GM19468 (cell line): ENCODE measurements at regions not wholly inside any gene's neighbourhood (a gene's known extent, or its start where the extent isn't known, plus 50 kb on each side); places are given as distances from the start of the nearest gene placed in this dataset.

Experiments
- ATAC-seq: cut with Tn5 transposase; IDR thresholded peaks from one replicate; pipeline ENCODE4 v1.9.1; 2021; ENCODE audit warnings: mild to moderate bottlenecking, moderate library complexity, moderate number of reproducible peaks; ENCODE audit not compliant: unreplicated experiment; ENCODE audit errors: extremely low read depth

- no peak for ATAC-seq
These were observed 1457.0 kb downstream of the MAT2B start for GRCh38 chr5:164962329-164962961.

- ATAC-seq = no peak
These were observed 1461.2 kb downstream of the MAT2B start for GRCh38 chr5:164966611-164967010.

GRCh38 chr5:164967354-164967753, 1461.9 kb downstream of the MAT2B start:
- ATAC-seq = no peak

GRCh38 chr5:164972973-164973372, 1467.6 kb downstream of the MAT2B start:
- no peak for ATAC-seq

DNA sequence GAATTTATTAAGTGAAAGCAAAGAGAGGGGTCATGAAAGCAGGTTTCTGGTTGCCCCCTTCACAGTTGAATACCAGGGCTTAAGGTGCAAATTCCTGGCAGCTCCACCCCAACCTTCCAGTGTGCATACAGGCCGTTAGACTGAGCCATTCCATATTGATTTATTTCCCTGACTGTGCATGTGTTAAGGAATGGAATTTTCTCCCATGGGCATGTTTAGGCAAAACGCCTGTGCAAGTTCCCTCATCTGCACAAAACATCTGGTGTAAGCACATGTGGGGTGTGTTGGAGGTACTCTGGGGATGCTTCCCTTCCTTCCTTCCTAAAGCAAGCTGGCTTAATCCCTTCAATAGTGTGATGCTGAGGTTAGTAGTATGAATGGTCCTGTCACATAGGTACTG, 1470.6 kb downstream of the MAT2B start:
- no peak for ATAC-seq

- ATAC-seq = no peak
These were observed 1475.1 kb downstream of the MAT2B start for GRCh38 chr5:164980480-164980879.

DNA sequence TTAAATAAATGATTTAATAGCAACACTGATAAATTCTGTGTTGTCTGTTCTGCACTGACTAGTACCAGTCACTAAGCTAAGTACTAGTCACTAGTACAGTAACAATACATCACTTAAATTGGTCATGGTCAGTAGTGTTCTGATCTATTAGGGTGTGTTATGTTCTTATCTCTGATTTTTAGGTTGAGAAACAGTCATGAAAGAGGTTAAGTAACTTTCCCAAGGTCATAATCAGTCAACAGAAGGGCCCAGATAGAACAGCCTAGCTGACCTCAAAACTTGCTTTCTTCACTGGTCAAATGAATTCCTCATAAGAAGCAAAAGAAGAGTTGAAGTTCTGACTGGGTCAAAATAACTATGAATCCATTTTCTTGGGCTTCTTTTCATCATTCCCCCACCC, 1492.7 kb downstream of the MAT2B start:
- ATAC-seq = no peak

DNA sequence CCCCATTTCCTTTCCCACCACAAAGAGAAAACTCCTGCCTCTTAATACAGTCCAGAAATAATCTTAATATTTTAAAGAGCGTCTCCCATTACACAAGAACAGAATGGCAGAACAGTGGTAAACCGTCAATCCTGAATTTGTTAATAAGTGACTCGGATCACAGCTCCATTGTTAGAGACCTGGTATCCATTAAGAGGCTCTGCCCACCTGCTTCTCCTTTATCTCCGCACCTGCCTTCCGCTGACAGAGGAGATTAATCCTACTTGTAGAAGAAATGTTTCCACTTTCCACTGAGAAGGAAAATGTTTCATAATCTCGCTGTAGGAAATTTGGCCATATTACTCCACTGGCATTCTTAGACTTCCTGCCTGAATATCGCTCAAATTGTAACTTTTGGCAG, 1493.2 kb downstream of the MAT2B start:
- no peak for ATAC-seq

DNA sequence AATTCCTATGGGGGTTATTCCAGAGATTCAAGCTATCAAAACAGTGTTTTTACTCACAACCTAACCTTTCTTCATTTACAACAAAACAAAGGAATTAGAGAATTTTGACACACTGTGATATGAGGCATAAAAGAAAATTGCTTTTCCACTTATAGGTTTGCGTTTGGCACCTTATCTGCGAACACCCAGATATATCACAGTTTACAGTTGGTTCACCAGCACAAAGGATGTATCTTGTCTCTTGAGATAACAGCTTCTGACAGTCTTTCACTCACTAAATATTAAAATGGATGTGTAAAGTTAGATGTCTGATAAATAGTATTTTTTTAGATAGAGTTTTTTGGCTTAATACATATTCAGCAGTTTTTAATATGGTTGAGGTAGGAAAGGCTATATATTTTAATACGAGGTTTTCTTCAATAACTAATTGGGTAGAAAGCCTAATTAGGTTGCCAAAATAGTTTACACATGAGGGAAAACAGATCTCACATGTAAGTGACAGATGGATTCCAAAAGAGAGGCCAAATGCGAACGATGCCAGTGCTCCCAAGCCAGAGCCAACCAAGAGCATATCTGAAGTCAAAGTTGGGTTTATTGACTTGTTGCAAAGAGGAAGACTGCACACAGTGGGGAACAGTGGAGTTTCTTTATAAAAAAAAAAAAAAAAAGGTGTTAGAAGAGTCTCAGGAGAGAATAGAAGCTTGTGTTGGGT, 1495.2 kb downstream of the MAT2B start:
- ATAC-seq = no peak

GRCh38 chr5:165003283-165003682, 1497.9 kb downstream of the MAT2B start:
- no peak for ATAC-seq

GRCh38 chr5:165004175-165004574, 1498.8 kb downstream of the MAT2B start:
- ATAC-seq = no peak

DNA sequence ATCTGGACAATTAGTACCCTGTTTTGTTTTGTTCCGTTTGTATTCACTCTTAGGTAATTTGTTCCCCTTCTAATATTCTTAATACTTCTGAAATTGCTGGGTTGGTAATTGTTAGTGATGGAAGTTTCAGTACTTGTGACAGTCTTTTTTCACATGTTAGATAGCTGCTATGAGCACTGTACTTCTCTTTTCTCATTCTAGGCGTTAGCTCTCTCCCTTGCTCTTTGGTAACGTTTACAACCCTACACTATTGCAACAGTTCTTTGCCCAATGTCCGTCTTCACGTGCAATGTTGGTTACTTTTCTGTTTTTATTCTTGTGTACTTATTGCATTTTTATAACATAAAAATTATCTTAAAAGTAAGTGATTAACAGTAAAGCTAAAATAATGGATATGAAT, 1509.0 kb downstream of the MAT2B start:
- no peak for ATAC-seq

- no peak for ATAC-seq
These were observed 1509.7 kb downstream of the MAT2B start for GRCh38 chr5:165015126-165015525.

GRCh38 chr5:165015547-165015946, 1510.1 kb downstream of the MAT2B start:
- ATAC-seq = no peak

GRCh38 chr5:165026971-165027370, 1521.6 kb downstream of the MAT2B start:
- no peak for ATAC-seq

GRCh38 chr5:165028356-165028755, 1522.9 kb downstream of the MAT2B start:
- no peak for ATAC-seq

- no peak for ATAC-seq
These were observed 1523.9 kb downstream of the MAT2B start for GRCh38 chr5:165029099-165029870.

DNA sequence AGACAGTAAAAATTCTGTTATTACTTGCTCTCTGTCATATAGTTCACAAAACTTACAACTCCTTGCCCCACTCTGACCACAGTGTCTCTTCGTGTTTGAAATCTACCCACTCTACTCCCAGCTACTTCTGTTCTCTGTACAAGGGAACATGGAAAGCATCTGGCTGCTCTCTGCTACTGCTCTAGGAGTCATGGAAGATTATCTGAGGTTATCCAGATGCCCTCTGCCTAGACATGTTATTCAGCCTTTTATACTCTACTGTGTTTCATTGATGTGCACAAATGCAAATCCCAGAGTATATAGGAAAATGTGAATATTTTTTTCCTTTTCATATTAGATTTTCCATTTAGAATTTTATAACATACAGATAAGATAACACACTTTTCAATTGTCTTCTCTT, 1525.6 kb downstream of the MAT2B start:
- no peak for ATAC-seq

DNA sequence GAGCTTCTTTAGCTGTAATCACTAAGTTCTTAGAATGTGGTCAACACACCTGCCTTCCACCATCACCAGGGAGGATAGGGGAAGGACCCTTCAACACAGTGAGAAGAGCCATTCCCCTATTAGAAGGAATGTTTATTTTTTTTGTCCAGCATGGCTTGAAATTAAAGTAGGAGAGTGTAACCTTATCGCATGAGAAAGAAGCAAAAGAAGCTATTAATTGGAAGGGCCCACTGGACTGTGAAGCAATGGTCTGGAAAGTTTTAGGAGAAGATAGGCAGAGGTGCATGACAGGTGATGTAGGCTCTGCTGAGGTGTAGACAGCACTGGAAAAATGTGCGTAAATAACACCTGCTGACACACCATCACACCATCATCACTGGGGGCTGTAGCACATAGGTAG, 1526.0 kb downstream of the MAT2B start:
- no peak for ATAC-seq

GRCh38 chr5:165035520-165035919, 1530.1 kb downstream of the MAT2B start:
- no peak for ATAC-seq

DNA sequence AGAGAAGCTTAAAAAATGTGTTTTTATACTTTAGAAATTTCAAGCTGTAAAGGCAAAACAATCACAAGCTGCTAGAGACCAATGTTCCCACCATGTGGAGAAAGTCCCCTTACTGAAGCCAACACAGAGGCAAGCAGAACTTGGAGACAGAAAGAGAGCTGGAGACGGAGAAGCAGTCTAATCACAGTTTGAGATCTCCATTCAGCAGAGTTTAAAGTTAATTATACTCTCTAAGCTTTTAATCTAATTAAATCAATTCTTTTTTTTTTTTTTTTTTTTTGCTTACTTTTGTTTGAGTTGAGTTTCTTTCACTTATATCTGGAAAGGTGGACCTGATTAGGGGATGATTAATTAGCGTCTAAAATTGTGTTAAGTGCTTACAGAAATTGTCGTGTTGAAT, 1534.3 kb downstream of the MAT2B start:
- no peak for ATAC-seq
